ENCODE measurements at regions not wholly inside any gene's neighbourhood (a gene's known extent, or its start where the extent isn't known, plus 50 kb on each side); places are given as distances from the start of the nearest gene placed in this dataset.
A peak's percentile ranks its signal among the peaks of the same experiment; 100 is the strongest.

GRCh38 chr3:81936817-81937216 lies 175.4 kb upstream of the GBE1 start:
- TF ChIP-seq POLR2AphosphoS5 (IDR thresholded peaks at IDR 0.05; ENCODE audit: low read depth) (no peak), SPI1 (IDR thresholded peaks at IDR 0.05; ENCODE audit: borderline replicate concordance, low read depth) (peak; percentile 88)
- Histone ChIP-seq H3K27me3 (ENCODE audit: insufficient read depth, poor library complexity, severe bottlenecking) (no peaks in the 10 kb centered on the region), H3K27ac (replicated peaks) (no peak overlapping the region), H3K4me3 (replicated peaks; ENCODE audit: insufficient read depth, low read length) (no peak overlapping the region)
- peak in 1 of 2 experiments; percentile 53 for DNase-seq (ENCODE audit: low read depth in 1 of 2, low spot score in 1 of 2)

GRCh38 chr3:81932681-81933080 lies 171.2 kb upstream of the GBE1 start:
- H3K4me3 ChIP-seq (replicated peaks; ENCODE audit: insufficient read depth, low read length) = no peak overlapping the region
- H3K27ac ChIP-seq (replicated peaks) = no peak overlapping the region
- TF ChIP-seq POLR2AphosphoS5 (IDR thresholded peaks at IDR 0.05; ENCODE audit: low read depth) (no peak), CTCF (IDR thresholded peaks at IDR 0.05; ENCODE audit: insufficient read depth, low read length) (no peak), REST (IDR thresholded peaks at IDR 0.05; ENCODE audit: insufficient replicate concordance, low read depth) (no peak), SPI1 (IDR thresholded peaks at IDR 0.05; ENCODE audit: borderline replicate concordance, low read depth) (no peak), GABPA (IDR thresholded peaks at IDR 0.05; ENCODE audit: low read depth) (no peak)
- no peaks in the 10 kb centered on the region for H3K27me3 ChIP-seq (ENCODE audit: insufficient read depth, poor library complexity, severe bottlenecking)
- DNase-seq (ENCODE audit: low read depth in 1 of 2, low spot score in 1 of 2) = no peak

- no peak for TF ChIP-seq POLR2AphosphoS5 (IDR thresholded peaks at IDR 0.05; ENCODE audit: low read depth)
- no peak for TF ChIP-seq GABPA (IDR thresholded peaks at IDR 0.05; ENCODE audit: low read depth)
- no peak for TF ChIP-seq CTCF (IDR thresholded peaks at IDR 0.05; ENCODE audit: insufficient read depth, low read length)
- TF ChIP-seq REST (IDR thresholded peaks at IDR 0.05; ENCODE audit: insufficient replicate concordance, low read depth) = no peak
- TF ChIP-seq SPI1 (IDR thresholded peaks at IDR 0.05; ENCODE audit: borderline replicate concordance, low read depth) = no peak
- H3K27me3 ChIP-seq (ENCODE audit: insufficient read depth, poor library complexity, severe bottlenecking) = no peaks in the 10 kb centered on the region
- no peak overlapping the region for H3K27ac ChIP-seq (replicated peaks)
- no peak for DNase-seq (ENCODE audit: low read depth in 1 of 2, low spot score in 1 of 2)
- no peak overlapping the region for H3K4me3 ChIP-seq (replicated peaks; ENCODE audit: insufficient read depth, low read length)
Measured at GRCh38 chr3:81931265-81932251, 170.1 kb upstream of the GBE1 start.

GRCh38 chr3:81929697-81930096 lies 168.3 kb upstream of the GBE1 start:
- Histone ChIP-seq H3K27me3 (ENCODE audit: insufficient read depth, poor library complexity, severe bottlenecking) (no peaks in the 10 kb centered on the region), H3K27ac (replicated peaks) (no peak overlapping the region), H3K4me3 (replicated peaks; ENCODE audit: insufficient read depth, low read length) (no peak overlapping the region)
- no peak for DNase-seq (ENCODE audit: low read depth in 1 of 2, low spot score in 1 of 2)
- TF ChIP-seq GABPA (IDR thresholded peaks at IDR 0.05; ENCODE audit: low read depth) (no peak), CTCF (IDR thresholded peaks at IDR 0.05; ENCODE audit: insufficient read depth, low read length) (no peak), POLR2AphosphoS5 (IDR thresholded peaks at IDR 0.05; ENCODE audit: low read depth) (no peak), REST (IDR thresholded peaks at IDR 0.05; ENCODE audit: insufficient replicate concordance, low read depth) (no peak), SPI1 (IDR thresholded peaks at IDR 0.05; ENCODE audit: borderline replicate concordance, low read depth) (no peak)

Data from HL-60 (cell line).